ENCODE measurements at regions not wholly inside any gene's neighbourhood (a gene's known extent, or its start where the extent isn't known, plus 50 kb on each side); places are given as distances from the start of the nearest gene placed in this dataset.

DNA sequence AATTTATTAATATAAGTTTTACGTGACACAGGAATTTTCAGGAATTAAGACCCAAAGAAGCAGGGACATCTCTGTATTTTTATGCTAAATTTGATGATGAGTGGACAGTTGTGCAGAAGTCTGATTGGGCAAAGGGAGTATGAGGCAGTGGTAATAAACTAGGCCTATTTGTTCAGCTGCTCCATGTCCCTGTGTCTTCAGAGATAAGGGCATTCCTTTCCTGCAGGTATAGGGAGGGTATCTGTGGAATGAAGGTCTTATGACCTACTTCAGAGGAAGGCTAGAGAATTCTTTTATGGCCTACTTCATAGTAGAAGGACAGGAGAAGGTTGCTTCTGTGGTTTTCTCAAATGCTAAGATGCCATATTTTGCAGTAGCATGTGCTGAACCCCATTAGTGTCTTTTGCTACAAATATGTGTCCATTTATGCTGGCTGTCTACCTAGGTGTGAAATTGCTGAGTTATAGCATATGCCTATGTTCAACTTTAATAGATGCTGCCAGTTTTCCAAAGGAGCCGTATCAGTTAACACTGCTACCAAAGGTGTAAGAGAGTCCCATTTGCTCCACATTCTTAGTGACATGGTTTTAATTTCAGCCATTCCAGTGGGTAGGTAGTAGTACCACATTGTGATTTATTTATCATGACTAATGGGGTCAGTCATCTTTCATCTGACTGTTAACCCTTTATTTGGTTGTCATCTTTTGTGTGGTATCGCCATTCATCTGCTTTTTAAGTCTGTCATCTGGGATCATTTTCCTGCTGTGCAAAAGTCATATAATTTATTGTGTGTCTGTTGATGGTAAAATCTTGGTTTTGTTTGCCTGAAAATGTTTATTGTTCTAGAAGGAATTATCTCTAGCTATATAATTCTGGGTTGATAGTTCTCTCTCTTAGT is 410.7 kb upstream of the RGS6 start:
- DNase-seq, result no peak

DNA sequence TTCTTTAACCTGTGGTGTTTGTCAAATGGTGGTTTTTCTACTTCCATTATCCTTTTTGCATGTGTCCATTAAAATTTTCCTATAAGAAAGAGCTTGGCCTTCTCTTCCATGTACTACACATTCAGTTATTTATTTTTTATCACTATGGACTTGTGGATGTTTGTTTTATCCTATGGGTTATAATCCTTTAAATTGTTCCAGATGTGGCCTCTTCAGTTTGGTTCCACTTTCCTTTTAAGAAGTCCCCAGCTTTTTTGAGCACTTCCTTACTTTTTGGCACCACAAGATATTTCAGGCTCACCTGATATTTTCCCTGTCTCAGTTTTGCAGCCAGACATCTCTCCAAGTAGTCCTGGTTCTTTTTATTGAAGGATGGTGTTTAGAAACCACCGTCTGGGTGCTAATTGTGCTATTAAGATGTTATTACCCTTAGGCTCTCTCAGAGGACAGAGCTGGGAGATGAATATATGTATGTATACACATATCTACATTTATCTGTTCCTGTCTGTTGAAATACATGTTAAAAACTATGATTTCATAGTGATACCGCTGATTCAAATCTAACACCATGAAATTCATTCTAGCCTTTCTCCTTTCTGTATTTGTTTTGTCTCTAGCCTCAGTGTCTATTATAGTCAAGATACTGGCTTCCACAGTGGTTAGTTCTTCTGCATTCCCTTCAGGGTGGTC is 408.5 kb upstream of the RGS6 start:
- DNase-seq, result no peak

GRCh38 chr14:71524320-71524982 is 407.8 kb upstream of the RGS6 start:
- DNase-seq, result no peak

DNA sequence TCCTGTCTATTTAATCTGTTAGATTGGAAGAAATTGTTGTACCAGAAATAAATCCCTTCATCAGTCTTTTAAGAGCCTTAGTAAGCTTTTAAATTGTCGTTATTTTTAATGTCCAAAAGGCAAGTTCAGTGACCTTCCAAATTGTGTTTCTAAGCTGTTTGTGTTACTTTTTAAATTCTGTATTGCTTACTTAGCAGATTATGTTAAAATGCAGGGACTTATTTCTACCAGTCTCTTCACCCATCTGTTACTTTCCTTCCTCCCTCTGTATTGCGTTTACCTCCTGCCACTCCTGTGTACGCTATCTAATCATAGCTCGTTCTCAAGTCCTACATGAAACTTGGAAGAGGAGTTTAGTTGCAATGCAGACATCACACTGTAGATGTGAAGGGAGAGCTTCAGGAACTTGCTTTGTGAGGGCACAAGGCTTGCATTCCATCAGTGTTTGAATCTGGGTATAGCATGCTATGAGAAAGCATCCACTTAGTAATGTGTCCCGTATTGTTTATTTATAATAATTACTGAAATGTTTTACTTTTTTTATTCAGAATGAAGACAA is 406.5 kb upstream of the RGS6 start:
- no peak for DNase-seq

- DNase-seq, result no peak
Observed at GRCh38 chr14:71526388-71526787, 405.8 kb upstream of the RGS6 start.

- no peak for DNase-seq
Observed at GRCh38 chr14:71527838-71528237, 404.4 kb upstream of the RGS6 start.

- DNase-seq, result no peak
Observed at GRCh38 chr14:71529848-71530247, 402.4 kb upstream of the RGS6 start.

- no peak for DNase-seq
Observed at GRCh38 chr14:71532344-71532743, 399.9 kb upstream of the RGS6 start.

DNA sequence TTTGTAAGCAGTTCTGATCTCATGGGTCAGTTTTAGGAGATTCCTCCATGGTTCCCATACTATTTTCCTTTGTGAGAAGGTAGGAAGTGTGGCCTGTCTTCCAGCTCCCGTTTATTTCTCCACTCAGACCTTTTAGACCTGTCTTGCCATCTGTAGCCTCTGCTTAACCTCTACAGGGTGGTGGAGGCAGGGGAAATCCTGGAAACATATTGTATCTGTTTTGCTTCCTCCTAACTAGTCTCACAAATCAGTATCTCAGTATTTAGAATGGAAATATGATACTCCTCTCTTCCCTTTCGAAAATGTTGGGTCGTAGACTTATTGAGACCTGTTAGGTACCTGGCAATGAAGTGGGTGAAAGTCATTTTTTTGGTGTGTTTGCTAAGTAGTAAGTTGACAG is 399.4 kb upstream of the RGS6 start:
- no peak for DNase-seq

DNA sequence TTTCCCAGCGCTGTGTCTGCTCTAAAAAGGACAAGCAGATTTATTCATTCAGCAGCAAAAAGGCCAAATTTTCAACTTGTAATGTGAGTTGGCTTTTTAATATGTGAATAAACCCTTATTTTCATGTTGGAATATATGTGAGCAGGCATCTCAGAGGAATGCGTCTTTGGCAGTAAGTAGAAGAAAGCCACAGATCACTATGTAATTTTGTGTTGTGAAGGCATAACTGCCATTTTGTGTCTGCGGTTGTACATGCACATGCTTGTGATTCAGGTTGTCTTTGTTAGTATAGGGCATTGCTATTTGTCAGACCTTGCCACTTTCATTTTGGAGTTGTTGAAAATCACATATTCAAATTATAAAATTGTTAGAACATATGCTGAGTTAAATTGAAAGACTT is 398.8 kb upstream of the RGS6 start:
- DNase-seq, result no peak

- no peak for DNase-seq
Observed at GRCh38 chr14:71533800-71534199, 398.4 kb upstream of the RGS6 start.

DNA sequence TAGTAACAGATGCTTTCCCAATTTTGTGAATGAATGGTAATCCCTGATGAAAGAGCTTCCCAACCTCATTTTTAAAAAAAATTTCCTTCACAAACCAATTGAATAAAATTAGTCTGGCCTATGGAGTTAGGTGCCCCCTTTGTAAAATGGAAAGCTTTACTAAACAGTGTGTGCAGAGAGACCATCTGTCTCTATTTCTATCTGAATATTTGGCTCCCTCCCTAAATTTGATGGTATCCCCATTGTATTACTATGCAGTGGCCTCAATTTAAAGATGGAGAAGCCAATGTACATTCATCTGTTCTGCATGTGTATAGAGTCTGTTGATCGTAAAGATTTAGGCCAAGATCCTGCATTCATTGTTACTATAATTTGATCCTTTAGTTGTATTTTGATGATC is 397.7 kb upstream of the RGS6 start:
- no peak for DNase-seq

DNA sequence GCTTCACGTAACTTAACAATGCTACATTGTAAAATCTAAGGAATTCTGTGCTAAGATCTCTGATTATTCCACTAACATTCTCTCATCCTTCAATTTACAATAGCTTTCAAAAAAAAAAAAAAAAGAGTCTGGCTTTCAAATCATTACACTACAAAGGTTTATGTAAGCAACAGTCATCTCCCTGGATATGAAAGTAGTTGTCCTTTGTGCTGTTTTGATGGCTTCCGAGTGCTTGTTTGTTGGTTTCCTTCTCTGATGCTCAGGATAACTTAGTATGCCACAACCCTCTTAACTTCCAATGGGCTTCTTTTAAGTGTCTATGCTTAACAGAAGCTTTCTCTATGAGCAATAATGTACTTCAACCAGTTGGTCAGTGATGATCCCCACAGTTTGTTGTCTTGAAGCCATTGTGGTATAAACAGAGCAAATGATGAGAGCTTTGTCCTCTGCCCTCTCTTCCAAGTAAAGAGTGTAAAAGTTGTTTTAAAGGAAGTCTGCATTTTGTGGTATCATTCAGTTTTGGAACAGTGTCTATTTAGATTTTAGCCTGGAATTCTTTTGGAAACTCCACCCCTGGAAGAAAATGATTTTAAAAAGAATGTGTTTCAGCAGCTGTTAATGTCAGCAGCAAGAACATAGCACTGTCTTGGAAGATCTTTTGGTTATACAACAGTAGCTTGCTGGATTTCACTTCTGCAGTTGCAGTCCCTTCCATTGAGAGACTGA is 396.1 kb upstream of the RGS6 start:
- DNase-seq, result no peak

GRCh38 chr14:71536927-71537772 is 395.1 kb upstream of the RGS6 start:
- DNase-seq, result no peak

DNA sequence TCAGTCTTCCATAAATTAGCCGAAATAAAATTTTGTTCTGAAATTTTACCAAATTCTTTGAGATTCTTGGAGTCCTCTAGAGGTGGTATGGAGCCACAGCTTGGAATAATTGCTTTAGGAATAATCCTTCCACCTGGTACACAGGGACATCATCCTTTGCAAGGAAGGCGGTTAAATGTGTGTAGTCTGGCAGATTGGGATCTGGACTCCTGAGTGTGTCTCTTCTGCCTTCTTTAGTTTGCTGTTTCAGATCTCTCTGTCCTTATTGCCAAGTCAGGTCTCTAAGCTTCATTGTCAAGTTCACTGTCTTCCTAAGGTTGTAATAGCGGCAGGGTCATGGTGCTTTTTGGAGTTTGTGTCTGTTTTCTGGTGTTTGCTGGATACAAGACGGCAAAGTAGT is 393.9 kb upstream of the RGS6 start:
- DNase-seq, result no peak

DNA sequence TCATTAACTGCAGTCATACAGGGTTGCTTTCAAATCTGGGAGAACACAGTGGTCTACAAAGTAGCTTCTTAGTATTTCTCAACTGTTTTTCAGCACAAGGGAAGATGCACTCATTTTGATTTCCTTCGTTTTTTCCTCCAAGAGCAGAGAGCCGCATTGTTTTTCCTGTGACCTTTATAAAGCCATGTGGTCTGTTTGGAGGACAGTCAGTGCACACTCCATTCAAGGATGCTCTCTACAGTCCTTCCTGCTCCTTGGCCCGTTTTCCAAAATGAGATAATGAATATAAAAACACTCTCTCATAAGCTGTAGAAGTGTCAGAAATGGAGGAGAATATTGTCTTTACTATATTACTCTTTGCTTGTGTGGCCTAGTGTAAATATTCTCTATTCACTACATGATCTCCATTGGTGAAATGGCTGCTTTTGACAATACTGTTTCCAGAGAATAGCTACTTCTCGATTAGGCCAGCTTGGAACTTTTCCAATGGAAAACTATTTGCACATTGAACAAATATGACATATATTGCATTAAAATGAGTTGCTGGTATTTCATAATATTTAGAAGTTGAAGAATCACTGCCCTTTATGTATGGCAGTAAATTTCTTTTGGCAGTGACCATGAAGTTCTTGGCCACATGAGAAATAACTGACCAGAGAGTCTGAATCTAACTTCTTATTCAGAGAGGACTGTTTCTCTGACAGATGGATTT is 393.1 kb upstream of the RGS6 start:
- no peak for DNase-seq

DNA sequence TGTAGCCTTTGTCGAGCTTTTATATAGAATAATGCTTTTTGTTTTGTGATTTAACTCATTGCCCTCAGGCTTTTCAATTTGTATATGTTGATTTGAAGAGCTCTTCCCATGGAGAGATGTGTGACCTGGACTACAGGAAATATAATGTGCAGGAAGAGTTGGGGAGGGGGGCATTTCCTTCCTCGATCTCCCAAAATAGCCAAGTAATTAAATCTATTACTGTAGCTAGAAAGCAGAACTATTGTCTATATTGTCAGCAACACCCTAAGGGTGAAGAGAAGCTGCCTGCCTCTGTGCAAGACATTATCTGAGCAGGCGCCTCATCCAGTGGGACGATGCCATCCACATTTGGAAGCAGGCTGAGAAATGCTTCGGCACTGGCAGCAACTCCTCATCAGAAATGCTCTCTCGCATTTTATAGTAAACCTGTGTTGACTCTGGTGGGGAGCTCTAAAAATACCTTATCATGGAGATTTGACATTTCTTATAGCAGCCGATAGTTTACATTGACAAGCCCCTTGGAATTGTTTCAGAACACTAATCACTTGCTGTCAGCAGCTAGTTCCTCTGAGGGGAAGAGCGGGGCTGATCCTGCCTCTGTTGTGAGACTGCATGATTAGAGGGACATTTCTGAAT is 392.5 kb upstream of the RGS6 start:
- DNase-seq, result no peak

- no peak for DNase-seq
Observed at GRCh38 chr14:71541271-71541670, 391.0 kb upstream of the RGS6 start.

- no peak for DNase-seq
Observed at GRCh38 chr14:71541973-71542690, 390.1 kb upstream of the RGS6 start.

All from DMS153 (cell line).